Keratinocyte (primary cell): ENCODE measurements at regions not wholly inside any gene's neighbourhood (a gene's known extent, or its start where the extent isn't known, plus 50 kb on each side); places are given as distances from the start of the nearest gene placed in this dataset.

Experiments
- DNase-seq: peaks from one replicate; pipeline ENCODE4 v3.0.0-alpha.2; 2011; ENCODE audit warnings: low read depth, missing footprints, low spot score
- FAIRE-seq: peaks from 2 replicates; lab custom pipeline; 2011; peaks lifted over from hg19 to GRCh38; lab: Jason Lieb, UNC
- H2AFZ ChIP-seq: 2 replicates; pipeline ENCODE4 v1.6.0; 2012; ENCODE audit warnings: low read length, control low read depth, inconsistent platforms; ENCODE audit not compliant: control insufficient read depth
- H3K27ac ChIP-seq: 2 replicates; pipeline ENCODE4 v1.5.1; 2011; ENCODE audit warnings: low read length; ENCODE audit not compliant: control insufficient read depth, insufficient read depth
- H3K27me3 ChIP-seq: 3 replicates; pipeline ENCODE4 v1.6.0; 2011; ENCODE audit warnings: low read length; ENCODE audit not compliant: control insufficient read depth, insufficient read depth; ENCODE audit errors: extremely low read depth
- H3K36me3 ChIP-seq, 2 experiments: 2 replicates in 1 of 2; 3 replicates in 1 of 2; pipeline ENCODE4 v1.5.1; 2011; ENCODE audit warnings: low read length in 2 of 2, mild to moderate bottlenecking in 1 of 2; ENCODE audit not compliant: control insufficient read depth in 2 of 2, insufficient read depth in 2 of 2; ENCODE audit errors: extremely low read depth in 1 of 2
- H3K4me1 ChIP-seq: 3 replicates; pipeline ENCODE4 v1.5.1; 2011; ENCODE audit warnings: low read length; ENCODE audit not compliant: control insufficient read depth, insufficient read depth; ENCODE audit errors: extremely low read depth
- H3K4me2 ChIP-seq: 3 replicates; pipeline ENCODE4 v1.6.0; 2011; ENCODE audit warnings: low read depth, low read length; ENCODE audit not compliant: control insufficient read depth, insufficient read depth; ENCODE audit errors: extremely low read depth
- H3K4me3 ChIP-seq, 3 experiments: fragments of 200-600 bp in 1 of 3; sonication (generic) in 1 of 3; 2 replicates in 2 of 3; 3 replicates in 1 of 3; pipeline ENCODE4 v1.5.1; 2011 to 2016; ENCODE audit warnings: low read length in 3 of 3, mild to moderate bottlenecking in 3 of 3, control low read depth in 2 of 3, inconsistent platforms in 1 of 3, low read depth in 1 of 3, mixed read lengths in 1 of 3, mixed run types in 1 of 3, moderate library complexity in 1 of 3; ENCODE audit not compliant: control insufficient read depth in 2 of 3, insufficient read depth in 2 of 3; ENCODE audit errors: extremely low read depth in 1 of 3
- H3K79me2 ChIP-seq: 2 replicates; pipeline ENCODE4 v1.6.0; 2012; ENCODE audit warnings: low read length; ENCODE audit not compliant: control insufficient read depth, insufficient read depth
- H3K9ac ChIP-seq: 3 replicates; pipeline ENCODE4 v1.6.0; 2011; ENCODE audit warnings: low read length; ENCODE audit not compliant: control insufficient read depth, insufficient read depth; ENCODE audit errors: extremely low read depth
- H3K9me1 ChIP-seq: 3 replicates; pipeline ENCODE4 v1.6.0; 2011; ENCODE audit warnings: low read length; ENCODE audit not compliant: control insufficient read depth, insufficient read depth; ENCODE audit errors: extremely low read depth
- H3K9me3 ChIP-seq: 2 replicates; pipeline ENCODE4 v1.5.1; 2012; ENCODE audit warnings: low read depth, low read length; ENCODE audit not compliant: control insufficient read depth
- H4K20me1 ChIP-seq: 3 replicates; pipeline ENCODE4 v1.6.0; 2011; ENCODE audit warnings: low read length; ENCODE audit not compliant: control insufficient read depth, insufficient read depth; ENCODE audit errors: extremely low read depth
- CTCF ChIP-seq, 3 experiments: IDR thresholded peaks in 1 of 3; conservative IDR thresholded peaks in 1 of 3; optimal IDR thresholded peaks in 1 of 3; 2 replicates in 2 of 3; 3 replicates in 1 of 3; pipeline versions ENCODE3 to v1.5.1; 2011; ENCODE audit warnings: low read length in 3 of 3, mild to moderate bottlenecking in 3 of 3, moderate library complexity in 2 of 3, control low read depth in 1 of 3, inconsistent platforms in 1 of 3; ENCODE audit not compliant: insufficient read depth in 2 of 3; ENCODE audit errors: extremely low read depth in 1 of 3
- EZH2 ChIP-seq: IDR thresholded peaks from one replicate; pipeline ENCODE4 v1.6.1; 2012; ENCODE audit warnings: inconsistent platforms, mild to moderate bottlenecking, low read length, moderate library complexity
- dilution Hi-C: fragments of 300-500 bp; cut with MboI; formaldehyde crosslinking; loops from one replicate; pipeline ENCODE4 v1.7.0; 2020; ENCODE audit warnings: low sequenced_read_pairs; ENCODE audit not compliant: extremely low pct_ligation_motif_present

- H3K27me3 ChIP-seq: no peaks in the 10 kb centered on the region
- FAIRE-seq (no peak), DNase-seq (no peak)
- H3K9me3 ChIP-seq: no peaks in the 10 kb centered on the region
- H3K4me2 ChIP-seq: no peak overlapping the region
- H3K4me1 ChIP-seq: peaks cover 13% of the 10 kb centered on the region
- H3K36me3 ChIP-seq: peaks cover 14% of the 10 kb centered on the region in 2 experiments
- no peaks in the 10 kb centered on the region for H3K79me2 ChIP-seq
- H4K20me1 ChIP-seq: no peaks in the 10 kb centered on the region
- no peaks in the 10 kb centered on the region for H3K9me1 ChIP-seq
- TF ChIP-seq CTCF (optimal IDR thresholded peaks at IDR 0.05 in 1 of 3, IDR thresholded peaks at IDR 0.05 in 1 of 3, conservative IDR thresholded peaks at IDR 0.05 in 1 of 3; ENCODE audit: extremely low read depth in 1 of 3, insufficient read depth in 2 of 3, low read length in 3 of 3) (no peak), EZH2 (no peak)
- dilution Hi-C loops: no loop called here
- no peak overlapping the region for H3K27ac ChIP-seq
- H3K9ac ChIP-seq: no peak overlapping the region
- no peak overlapping the region for H2AFZ ChIP-seq
- no peak overlapping the region for H3K4me3 ChIP-seq
Measured at GRCh38 chr3:127037021-127037400, 54.1 kb downstream of the PLXNA1 start.

GRCh38 chr3:127037418-127037841, 54.5 kb downstream of the PLXNA1 start:
- H3K4me3 ChIP-seq: no peak overlapping the region
- H3K4me2 ChIP-seq: no peak overlapping the region
- DNase-seq: no peak
- FAIRE-seq: no peak
- dilution Hi-C loops: no loop called here
- H3K27ac ChIP-seq: no peak overlapping the region
- no peaks in the 10 kb centered on the region for H3K9me1 ChIP-seq
- peaks cover 11% of the 10 kb centered on the region in 2 experiments for H3K36me3 ChIP-seq
- no peaks in the 10 kb centered on the region for H3K27me3 ChIP-seq
- H4K20me1 ChIP-seq: no peaks in the 10 kb centered on the region
- H3K79me2 ChIP-seq: no peaks in the 10 kb centered on the region
- peaks cover 13% of the 10 kb centered on the region for H3K4me1 ChIP-seq
- H3K9me3 ChIP-seq: no peaks in the 10 kb centered on the region
- no peak overlapping the region for H2AFZ ChIP-seq
- TF ChIP-seq CTCF (optimal IDR thresholded peaks at IDR 0.05 in 1 of 3, IDR thresholded peaks at IDR 0.05 in 1 of 3, conservative IDR thresholded peaks at IDR 0.05 in 1 of 3; ENCODE audit: extremely low read depth in 1 of 3, insufficient read depth in 2 of 3, low read length in 3 of 3): no peak
- no peak for TF ChIP-seq EZH2
- no peak overlapping the region for H3K9ac ChIP-seq
